ENCODE measurements at regions not wholly inside any gene's neighbourhood (a gene's known extent, or its start where the extent isn't known, plus 50 kb on each side); places are given as distances from the start of the nearest gene placed in this dataset.
"Not testable (repeated sequence)": the region's sequence is repeated elsewhere in the genome, so short reads cannot be mapped to it uniquely, and the experiment has no call there.

DNA sequence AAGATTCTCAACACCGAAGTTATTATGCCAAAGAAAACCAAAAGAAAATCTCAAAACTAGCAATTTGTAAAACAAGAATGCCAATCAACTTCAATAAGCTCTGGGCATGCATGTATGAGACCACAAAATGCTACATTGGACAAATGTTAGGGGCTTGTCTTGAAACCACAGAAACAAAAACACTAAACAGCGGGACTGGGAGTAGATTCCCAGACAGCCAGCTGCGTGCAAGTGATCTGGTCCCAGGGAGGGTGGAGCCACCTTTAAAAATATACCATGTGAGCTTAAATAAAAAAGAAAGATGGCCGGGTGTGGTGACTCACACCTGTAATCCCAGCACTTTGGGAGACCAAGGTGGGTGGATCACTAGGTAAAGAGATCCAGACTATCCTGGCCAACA, 163.6 kb upstream of the PRICKLE2 start:
- no peak for DNase-seq
- H3K4me3 Mint-ChIP-seq = no peak overlapping the region
- H3K9me3 Mint-ChIP-seq = no peaks in the 10 kb centered on the region
- H3K27ac Mint-ChIP-seq = no peak overlapping the region
- no peaks in the 10 kb centered on the region for H3K4me1 Mint-ChIP-seq
- peaks cover 8% of the 10 kb centered on the region for H3K27me3 Mint-ChIP-seq
- no peaks in the 10 kb centered on the region for H3K36me3 Mint-ChIP-seq

DNA sequence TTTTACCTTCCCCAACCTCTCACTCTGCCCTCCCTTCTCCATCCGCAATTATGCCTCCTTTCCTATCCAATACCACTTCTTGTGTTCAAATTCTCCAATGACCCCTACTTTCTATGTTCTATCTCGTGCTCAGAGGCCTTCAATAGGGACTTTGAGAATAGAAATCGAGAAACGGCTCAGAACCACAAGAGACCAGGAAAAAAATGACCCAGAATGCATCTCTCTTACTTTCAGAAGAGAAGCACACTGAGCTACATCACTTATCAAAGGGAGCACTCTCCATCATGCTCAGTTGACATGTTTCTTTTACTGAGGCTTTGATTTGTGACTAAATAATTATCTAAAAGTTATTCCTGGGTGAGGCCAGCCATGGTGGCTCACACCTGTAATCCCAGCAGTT, 162.4 kb upstream of the PRICKLE2 start:
- Mint-ChIP-seq H3K9me3 (no peaks in the 10 kb centered on the region), H3K27me3 (peaks cover 8% of the 10 kb centered on the region), H3K36me3 (no peaks in the 10 kb centered on the region), H3K4me1 (no peaks in the 10 kb centered on the region), H3K4me3 (no peak overlapping the region), H3K27ac (no peak overlapping the region)
- DNase-seq = no peak

DNA sequence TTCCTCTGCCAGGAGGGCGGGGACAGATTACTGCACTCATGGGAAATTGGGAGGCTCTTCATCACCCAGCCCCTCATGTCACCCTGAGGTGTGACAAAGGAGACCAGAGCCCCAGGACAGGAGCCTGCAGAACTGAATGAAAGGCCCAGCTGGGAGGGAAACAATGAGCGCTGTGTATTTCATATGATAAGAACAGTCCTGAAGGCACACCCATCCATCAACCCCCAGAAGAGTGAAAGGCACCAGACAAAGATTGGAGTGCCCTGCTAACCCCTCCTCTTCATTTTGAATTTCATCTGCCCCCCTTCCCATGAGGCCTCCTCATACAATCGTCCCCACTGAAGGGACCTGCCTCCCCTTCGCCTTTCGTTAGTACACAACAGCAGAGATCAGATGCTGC, 160.0 kb upstream of the PRICKLE2 start:
- H3K36me3 Mint-ChIP-seq = no peaks in the 10 kb centered on the region
- H3K27ac Mint-ChIP-seq = no peak overlapping the region
- H3K9me3 Mint-ChIP-seq = no peaks in the 10 kb centered on the region
- H3K27me3 Mint-ChIP-seq = peaks cover 12% of the 10 kb centered on the region
- no peaks in the 10 kb centered on the region for H3K4me1 Mint-ChIP-seq
- no peak for DNase-seq
- H3K4me3 Mint-ChIP-seq = no peak overlapping the region

DNA sequence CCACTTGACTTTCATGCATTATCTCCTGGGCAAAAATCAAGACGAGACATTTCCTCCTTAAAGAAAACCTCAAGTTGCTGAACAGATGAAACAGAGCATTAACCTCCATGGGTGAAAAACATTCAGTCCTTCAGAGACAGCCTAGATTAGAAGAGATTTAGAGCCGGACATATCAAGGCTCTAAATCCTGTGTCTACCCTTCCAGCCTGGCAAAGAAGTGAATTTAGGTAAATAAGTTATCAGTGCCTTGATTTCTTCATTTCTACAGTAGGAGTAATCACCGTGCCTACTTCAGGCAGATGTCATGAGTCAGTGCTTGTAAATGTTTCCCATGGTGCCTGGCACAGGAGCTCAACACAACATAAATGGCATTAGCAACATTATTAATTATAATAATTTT, 159.3 kb upstream of the PRICKLE2 start:
- Mint-ChIP-seq H3K4me1 (no peaks in the 10 kb centered on the region), H3K9me3 (no peaks in the 10 kb centered on the region), H3K36me3 (no peaks in the 10 kb centered on the region), H3K27ac (no peak overlapping the region), H3K27me3 (peaks cover 12% of the 10 kb centered on the region), H3K4me3 (no peak overlapping the region)
- no peak for DNase-seq

DNA sequence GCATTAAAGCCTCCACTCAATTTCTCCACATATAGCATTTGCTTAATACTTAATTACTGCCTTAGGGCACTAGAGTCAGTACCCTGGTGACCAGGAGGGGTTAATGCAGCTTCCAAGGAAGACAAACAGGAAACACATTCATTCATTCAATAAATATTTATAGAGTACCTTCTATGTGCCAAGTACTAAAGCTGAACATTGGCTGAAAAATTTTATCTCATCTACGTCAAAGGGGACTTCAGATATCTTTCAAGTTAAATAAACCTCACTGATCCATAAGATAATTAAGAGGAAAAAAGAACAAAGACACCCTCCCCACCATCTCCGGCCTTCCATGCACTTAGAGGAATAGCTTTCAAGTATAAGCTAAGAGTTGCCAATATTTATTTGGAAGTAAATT, 156.9 kb upstream of the PRICKLE2 start:
- no peaks in the 10 kb centered on the region for H3K36me3 Mint-ChIP-seq
- DNase-seq = no peak
- no peaks in the 10 kb centered on the region for H3K4me1 Mint-ChIP-seq
- H3K9me3 Mint-ChIP-seq = no peaks in the 10 kb centered on the region
- H3K4me3 Mint-ChIP-seq = no peak overlapping the region
- peaks cover 15% of the 10 kb centered on the region for H3K27me3 Mint-ChIP-seq
- no peak overlapping the region for H3K27ac Mint-ChIP-seq

DNA sequence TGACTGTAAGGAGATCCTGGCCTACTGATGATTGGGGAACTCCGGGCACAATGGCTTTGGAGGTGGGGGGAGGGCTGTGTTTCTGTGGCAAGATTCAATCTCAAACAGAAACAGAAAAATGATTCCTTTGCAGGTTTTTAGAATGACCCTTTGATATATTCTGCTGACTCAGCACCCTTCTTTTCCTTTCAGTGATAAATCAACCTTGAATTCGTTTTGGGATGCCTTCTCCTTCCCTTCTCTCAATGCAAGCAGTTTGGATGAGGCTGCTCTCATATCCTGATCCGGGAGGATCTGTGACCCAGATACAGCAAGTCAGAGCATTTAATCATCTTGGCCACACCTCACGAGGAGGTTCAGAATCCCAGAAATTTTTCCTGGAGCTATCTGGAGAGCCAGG, 156.1 kb upstream of the PRICKLE2 start:
- no peaks in the 10 kb centered on the region for H3K36me3 Mint-ChIP-seq
- no peaks in the 10 kb centered on the region for H3K4me1 Mint-ChIP-seq
- H3K4me3 Mint-ChIP-seq = no peak overlapping the region
- H3K27ac Mint-ChIP-seq = no peak overlapping the region
- H3K9me3 Mint-ChIP-seq = no peaks in the 10 kb centered on the region
- peaks cover 15% of the 10 kb centered on the region for H3K27me3 Mint-ChIP-seq
- DNase-seq = no peak

DNA sequence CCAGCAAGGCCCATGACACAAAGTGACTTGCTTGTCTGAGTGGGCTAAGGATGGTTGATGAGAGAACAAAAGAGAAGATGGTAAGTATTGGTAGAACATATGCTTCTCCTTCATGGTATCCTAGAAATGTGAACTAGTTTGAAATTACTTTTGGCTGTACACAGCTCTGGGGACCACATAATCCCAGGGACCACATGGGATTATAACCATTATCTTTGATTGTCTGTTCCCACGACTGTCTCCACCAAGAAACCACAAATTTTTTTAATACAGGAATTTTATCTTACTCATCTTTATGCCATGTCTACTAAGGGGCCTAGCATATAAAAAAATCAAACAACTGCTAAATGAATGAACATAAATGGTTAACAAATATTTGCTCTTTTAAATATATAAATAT, 155.3 kb upstream of the PRICKLE2 start:
- H3K27me3 Mint-ChIP-seq = peaks cover 15% of the 10 kb centered on the region
- no peak for DNase-seq
- peaks cover 4% of the 10 kb centered on the region for H3K9me3 Mint-ChIP-seq
- H3K4me1 Mint-ChIP-seq = no peaks in the 10 kb centered on the region
- no peak overlapping the region for H3K27ac Mint-ChIP-seq
- H3K36me3 Mint-ChIP-seq = no peaks in the 10 kb centered on the region
- H3K4me3 Mint-ChIP-seq = no peak overlapping the region

DNA sequence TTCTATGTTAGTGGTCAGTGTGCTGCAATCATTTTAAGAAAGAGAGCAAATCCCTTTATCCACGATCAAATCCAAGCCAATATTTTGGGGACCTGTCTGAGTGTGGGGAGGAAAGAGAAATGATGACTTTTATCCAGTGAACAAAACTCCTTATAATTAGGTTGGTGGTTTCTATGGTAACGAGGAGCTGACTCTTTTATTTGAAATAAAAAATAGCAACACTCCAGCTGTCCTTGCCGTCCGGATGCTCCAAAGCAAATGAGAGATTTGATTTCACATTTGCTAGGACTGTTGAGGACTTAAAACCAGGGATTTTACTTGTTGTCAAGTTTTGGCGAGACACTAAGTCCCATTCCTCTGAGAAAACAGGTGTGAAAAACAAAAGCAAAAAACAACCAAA, 154.0 kb upstream of the PRICKLE2 start:
- peaks cover 11% of the 10 kb centered on the region for H3K27me3 Mint-ChIP-seq

DNA sequence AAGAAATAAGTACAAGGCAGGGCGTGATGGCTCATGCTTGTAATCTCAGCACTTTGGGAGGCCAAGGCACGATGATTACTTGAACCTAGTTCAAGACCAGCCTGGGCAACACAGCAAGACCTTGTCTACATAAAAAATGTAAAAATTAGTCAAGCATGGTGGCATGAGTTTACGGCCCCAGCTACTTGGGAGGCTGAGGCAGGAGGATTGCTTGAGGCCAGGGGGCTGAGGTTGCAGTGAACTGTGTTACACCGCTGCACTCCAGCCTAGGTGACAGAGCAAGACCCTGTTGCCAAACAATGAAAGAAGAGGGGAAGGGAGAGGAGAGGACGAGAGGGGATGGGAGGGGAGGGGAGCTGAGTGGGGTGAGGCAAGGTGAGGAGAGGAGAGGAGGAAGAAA, 152.7 kb upstream of the PRICKLE2 start:
- Mint-ChIP-seq H3K4me1 (no peaks in the 10 kb centered on the region), H3K27ac (no peak overlapping the region), H3K36me3 (no peaks in the 10 kb centered on the region), H3K4me3 (no peak overlapping the region), H3K9me3 (peaks cover 4% of the 10 kb centered on the region), H3K27me3 (peaks cover 11% of the 10 kb centered on the region)
- no peak for DNase-seq

More for the DNA sequence above, 154.0 kb upstream of the PRICKLE2 start:
- Mint-ChIP-seq H3K4me3 (no peak overlapping the region), H3K36me3 (no peaks in the 10 kb centered on the region), H3K9me3 (peaks cover 4% of the 10 kb centered on the region), H3K4me1 (no peaks in the 10 kb centered on the region), H3K27ac (no peak overlapping the region)
- no peak for DNase-seq

DNA sequence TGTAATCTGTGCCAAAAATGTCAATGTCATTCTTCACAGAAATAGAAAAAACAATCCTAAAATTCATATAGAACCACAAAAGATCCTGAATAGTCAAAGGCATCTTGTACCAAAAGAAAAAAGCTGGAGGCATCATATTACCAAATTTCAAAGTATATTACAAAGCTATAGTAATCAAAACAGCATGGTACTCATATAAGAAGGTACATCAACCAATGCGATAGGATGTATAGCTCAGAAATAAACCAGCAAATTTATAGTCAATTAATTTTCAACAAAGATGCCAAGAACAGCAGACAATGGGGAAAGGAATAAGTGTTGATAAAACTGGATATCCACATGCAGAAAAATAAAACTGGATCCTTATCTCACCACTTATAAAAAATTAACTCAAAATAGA, 150.5 kb upstream of the PRICKLE2 start:
- H3K4me1 Mint-ChIP-seq = no peaks in the 10 kb centered on the region
- no peak overlapping the region for H3K27ac Mint-ChIP-seq
- peaks cover 4% of the 10 kb centered on the region for H3K9me3 Mint-ChIP-seq
- H3K4me3 Mint-ChIP-seq = no peak overlapping the region
- no peaks in the 10 kb centered on the region for H3K36me3 Mint-ChIP-seq
- no peak for DNase-seq
- H3K27me3 Mint-ChIP-seq = peaks cover 7% of the 10 kb centered on the region

DNA sequence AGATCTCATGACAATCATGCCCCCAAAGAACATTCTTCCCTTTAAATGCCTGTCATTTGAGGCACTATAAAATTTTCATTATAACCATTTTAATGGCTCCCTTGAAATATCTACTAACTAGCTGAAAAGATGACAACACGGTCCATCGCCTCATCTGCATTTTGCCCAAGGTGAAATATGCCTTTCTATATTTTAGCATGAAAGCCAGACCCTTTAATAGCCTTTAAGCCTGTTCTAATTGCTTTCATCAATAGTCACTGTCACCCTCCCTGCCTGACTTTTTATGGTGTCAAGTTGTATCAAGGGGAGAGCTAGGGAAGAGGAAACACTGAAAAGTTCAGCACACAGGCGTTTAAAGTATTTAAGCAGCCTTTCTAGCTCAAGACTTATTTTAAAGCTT, 144.1 kb upstream of the PRICKLE2 start:
- no peak for DNase-seq
- no peak overlapping the region for H3K27ac Mint-ChIP-seq
- no peaks in the 10 kb centered on the region for H3K9me3 Mint-ChIP-seq
- no peak overlapping the region for H3K4me3 Mint-ChIP-seq
- no peaks in the 10 kb centered on the region for H3K4me1 Mint-ChIP-seq
- H3K36me3 Mint-ChIP-seq = no peaks in the 10 kb centered on the region
- peaks cover 4% of the 10 kb centered on the region for H3K27me3 Mint-ChIP-seq

DNA sequence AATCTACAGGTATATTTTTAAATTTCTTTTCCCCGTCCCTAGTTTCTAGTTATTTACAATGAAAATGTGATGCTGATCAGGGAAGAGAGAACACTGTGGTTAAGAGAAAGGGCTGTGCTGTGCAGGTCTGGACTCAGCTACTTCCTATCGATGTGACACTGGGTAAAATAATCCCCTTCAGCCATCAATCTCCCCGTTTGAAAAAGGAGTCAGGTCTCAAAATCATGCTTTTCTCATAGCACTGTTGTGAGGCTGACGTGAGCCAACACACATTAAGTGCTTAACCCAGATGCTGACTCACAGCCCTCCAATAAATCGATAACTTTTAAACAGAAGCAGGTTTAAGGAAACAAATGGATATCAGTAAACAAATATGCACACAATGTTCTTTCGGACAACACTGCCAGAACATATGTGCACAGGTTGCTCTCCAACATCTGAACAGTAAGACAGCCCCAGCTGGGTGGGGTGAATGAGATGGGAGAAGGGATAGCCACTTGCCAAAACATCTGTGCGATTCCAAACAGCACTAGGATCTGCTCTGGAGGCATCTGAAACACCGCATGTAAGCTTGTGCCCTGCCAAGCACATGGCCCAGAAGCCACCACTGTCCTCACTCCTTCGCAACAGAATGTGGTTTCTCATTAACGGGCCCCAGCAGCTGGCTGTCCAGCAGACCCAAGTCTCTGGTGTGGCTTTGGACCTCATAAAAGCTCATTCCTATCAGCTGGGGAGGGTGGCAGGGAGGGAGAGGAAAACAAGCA, 143.2 kb upstream of the PRICKLE2 start:
- H3K36me3 Mint-ChIP-seq = no peaks in the 10 kb centered on the region
- no peak for DNase-seq
- H3K27me3 Mint-ChIP-seq = peaks cover 4% of the 10 kb centered on the region
- H3K4me3 Mint-ChIP-seq = no peak overlapping the region
- H3K27ac Mint-ChIP-seq = no peak overlapping the region
- no peaks in the 10 kb centered on the region for H3K4me1 Mint-ChIP-seq
- H3K9me3 Mint-ChIP-seq = no peaks in the 10 kb centered on the region

DNA sequence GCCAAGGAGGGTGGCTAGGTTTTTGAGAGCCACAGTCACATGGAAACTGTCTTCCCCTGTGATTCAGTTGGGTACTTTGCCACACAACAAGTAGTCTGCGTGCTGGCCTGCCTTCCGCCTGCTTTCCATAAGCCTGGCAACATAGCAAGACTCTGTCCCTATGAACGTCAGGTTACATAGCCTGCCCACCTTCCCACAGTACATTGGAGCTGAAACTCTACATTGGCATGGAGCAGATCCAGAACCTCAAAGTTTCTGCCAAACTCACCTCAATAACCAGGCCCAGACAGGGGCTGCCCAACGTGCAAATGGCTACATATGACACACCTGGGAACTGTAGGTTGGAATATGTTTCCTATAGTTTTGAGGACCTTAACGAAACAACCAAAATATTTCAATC, 140.6 kb upstream of the PRICKLE2 start:
- Mint-ChIP-seq H3K36me3 (no peaks in the 10 kb centered on the region), H3K4me3 (no peak overlapping the region), H3K27me3 (peaks cover 4% of the 10 kb centered on the region), H3K27ac (no peak overlapping the region), H3K9me3 (no peaks in the 10 kb centered on the region), H3K4me1 (no peaks in the 10 kb centered on the region)
- no peak for DNase-seq

DNA sequence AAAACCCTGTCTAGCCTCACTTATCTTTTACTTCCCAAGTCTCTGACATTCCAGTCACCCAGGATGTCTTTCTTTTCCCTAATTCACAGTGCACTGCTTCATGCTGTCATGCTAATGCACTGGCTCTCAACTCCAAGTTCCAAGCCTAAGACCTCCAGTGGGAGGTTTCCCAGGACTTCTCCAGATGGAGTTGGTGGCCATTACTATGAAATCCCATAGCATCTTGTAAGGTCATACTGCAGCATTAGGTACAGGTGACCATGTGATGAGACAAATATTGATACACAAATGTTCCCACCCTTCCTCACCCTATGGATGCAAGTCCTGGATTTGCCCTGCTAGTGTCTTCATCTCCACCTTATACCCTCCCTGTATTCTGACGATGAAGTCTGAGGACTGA, 138.6 kb upstream of the PRICKLE2 start:
- no peak overlapping the region for H3K27ac Mint-ChIP-seq
- H3K36me3 Mint-ChIP-seq = no peaks in the 10 kb centered on the region
- no peaks in the 10 kb centered on the region for H3K4me1 Mint-ChIP-seq
- no peak for DNase-seq
- H3K9me3 Mint-ChIP-seq = no peaks in the 10 kb centered on the region
- no peak overlapping the region for H3K4me3 Mint-ChIP-seq
- peaks cover 4% of the 10 kb centered on the region for H3K27me3 Mint-ChIP-seq

DNA sequence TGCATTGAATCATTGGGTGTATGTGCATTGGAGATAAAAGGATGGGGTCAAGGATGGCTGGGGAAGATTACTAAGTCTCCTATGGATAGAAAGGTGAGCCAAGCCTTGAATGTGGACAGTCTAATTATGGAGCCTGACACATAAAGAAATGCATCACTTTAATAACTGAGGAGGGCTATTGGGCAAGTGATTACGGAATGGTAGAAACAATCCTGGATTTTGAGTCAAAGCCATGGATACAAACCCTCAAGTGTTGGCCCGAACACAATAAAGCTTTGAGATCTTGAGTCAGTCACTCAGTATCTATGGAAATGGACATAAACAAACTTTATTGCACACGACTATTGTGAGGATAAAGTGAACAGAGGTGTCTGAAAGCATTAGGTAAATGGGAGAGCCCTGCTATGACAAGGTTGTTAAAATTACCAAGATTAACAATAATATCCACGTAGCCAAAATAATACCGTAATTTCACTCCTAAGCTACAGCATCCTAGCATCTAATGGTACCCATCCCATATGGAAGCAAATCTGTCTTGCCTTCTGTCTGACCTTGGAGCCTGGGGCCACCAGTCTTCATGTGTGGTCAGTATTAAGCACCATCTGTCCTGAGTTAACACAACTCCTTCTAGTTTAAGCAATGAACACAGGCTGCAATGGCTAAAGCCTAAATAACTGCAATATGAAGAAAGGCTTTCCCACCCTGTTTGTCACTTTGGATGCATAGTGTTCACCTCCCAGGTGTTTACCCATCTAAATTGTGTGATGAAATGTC, 136.9 kb upstream of the PRICKLE2 start:
- Mint-ChIP-seq H3K4me3 (no peak overlapping the region), H3K4me1 (peaks cover 6% of the 10 kb centered on the region), H3K36me3 (no peaks in the 10 kb centered on the region), H3K27me3 (peaks cover 3% of the 10 kb centered on the region), H3K9me3 (no peaks in the 10 kb centered on the region), H3K27ac (no peak overlapping the region)
- DNase-seq = no peak

DNA sequence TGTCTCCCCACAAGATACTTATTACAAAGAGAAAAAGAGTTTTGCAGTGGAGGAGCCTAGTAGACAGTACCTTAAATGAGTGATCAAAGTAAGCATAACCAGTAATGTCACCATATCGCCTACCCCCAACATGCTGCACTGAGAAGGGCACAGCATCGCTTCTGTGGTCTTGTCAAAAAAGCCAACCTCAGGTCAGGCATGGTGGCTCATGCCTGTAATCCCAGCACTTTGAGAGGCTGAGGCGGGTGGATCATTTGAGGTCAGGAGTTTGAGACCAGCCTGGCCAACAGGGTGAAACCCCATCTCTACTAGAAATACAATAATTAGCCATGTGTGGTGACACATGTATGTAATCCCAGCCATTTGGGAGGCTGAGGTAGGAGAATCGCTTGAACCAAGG, 135.8 kb upstream of the PRICKLE2 start:
- not testable (repeated sequence) for H3K27me3 Mint-ChIP-seq, DNase-seq, H3K4me3 Mint-ChIP-seq, H3K36me3 Mint-ChIP-seq, H3K9me3 Mint-ChIP-seq, H3K27ac Mint-ChIP-seq, H3K4me1 Mint-ChIP-seq

All from activated naive CD8-positive, alpha-beta T cell treated with anti-CD3 and anti-CD28 coated beads for 36 hours (primary cell).